Spinal cord (tissue), 9 donors: ENCODE measurements at regions not wholly inside any gene's neighbourhood (a gene's known extent, or its start where the extent isn't known, plus 50 kb on each side); places are given as distances from the start of the nearest gene placed in this dataset.
A peak's percentile ranks its signal among the peaks of the same experiment; 100 is the strongest.

ENCODE experiments used
- DNase-seq, 6 donors: peaks; one replicate each; pipeline versions ENCODE4 v3.0.0 to v3.0.0-alpha.2; 2013 to 2015; ENCODE audit warnings: low spot score in 6 of 6, low read depth in 4 of 6
- H3K27ac ChIP-seq: one replicate; pipeline ENCODE4 v1.5.1; 2013; ENCODE audit warnings: low read depth, low read length, control low read depth
- H3K27me3 ChIP-seq: one replicate; pipeline ENCODE4 v1.6.1; 2013; ENCODE audit warnings: low read length; ENCODE audit not compliant: control insufficient read depth, insufficient read depth
- H3K36me3 ChIP-seq: one replicate; pipeline ENCODE4 v1.6.1; 2013; ENCODE audit warnings: low read length; ENCODE audit not compliant: control insufficient read depth, insufficient read depth
- H3K4me1 ChIP-seq: one replicate; pipeline ENCODE4 v1.6.1; 2013; ENCODE audit warnings: low read length; ENCODE audit not compliant: control insufficient read depth, insufficient read depth
- H3K4me3 ChIP-seq: one replicate; pipeline ENCODE4 v1.5.1; 2013; ENCODE audit warnings: low read depth, low read length, control low read depth
- H3K9me3 ChIP-seq: one replicate; pipeline ENCODE4 v1.6.1; 2013; ENCODE audit warnings: low read length; ENCODE audit not compliant: control insufficient read depth, insufficient read depth
- WGBS: methylation state at CpG from one replicate; pipeline ENCODE4 v1.1.5; 2013; ENCODE audit warnings: missing lambda C conversion rate; ENCODE audit not compliant: insufficient coverage; 5-methylcytosine and 5-hydroxymethylcytosine counted together
- donor health status: healthy.

DNA sequence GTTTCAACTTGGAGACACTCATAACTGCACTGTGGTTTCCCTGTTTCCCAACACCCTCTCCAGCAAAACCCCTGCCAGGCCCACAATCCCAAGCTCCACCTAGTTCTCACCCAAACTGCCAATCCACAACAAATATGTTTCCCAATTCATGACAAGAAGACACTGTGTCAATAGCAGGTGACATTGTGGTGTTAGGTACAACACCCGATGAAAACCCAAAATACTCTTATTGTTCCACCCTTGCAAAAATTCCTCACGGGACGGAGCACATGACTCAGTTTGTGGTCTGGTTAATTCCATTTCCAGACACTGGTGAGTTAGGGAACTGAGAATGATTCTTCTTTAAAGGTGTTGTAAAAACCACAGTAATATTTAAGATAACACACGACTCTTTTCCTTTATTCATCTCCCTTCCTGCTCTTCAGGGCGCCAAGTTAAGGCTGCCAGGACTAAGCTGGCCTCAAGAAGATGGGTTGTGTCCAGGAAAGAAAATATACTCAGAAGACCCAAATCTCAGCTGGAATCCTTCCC is 735.5 kb downstream of the MED13L start:
- no peak overlapping the region for H3K27ac ChIP-seq
- H3K36me3 ChIP-seq = no peaks in the 10 kb centered on the region
- DNase-seq = peak in 1 of 6 donors; percentile 34
- H3K4me3 ChIP-seq = no peak overlapping the region
- WGBS = no CpG with 5 or more reads among the region's 5 CpGs
- H3K4me1 ChIP-seq = no peaks in the 10 kb centered on the region
- no peaks in the 10 kb centered on the region for H3K9me3 ChIP-seq
- no peaks in the 10 kb centered on the region for H3K27me3 ChIP-seq

DNA sequence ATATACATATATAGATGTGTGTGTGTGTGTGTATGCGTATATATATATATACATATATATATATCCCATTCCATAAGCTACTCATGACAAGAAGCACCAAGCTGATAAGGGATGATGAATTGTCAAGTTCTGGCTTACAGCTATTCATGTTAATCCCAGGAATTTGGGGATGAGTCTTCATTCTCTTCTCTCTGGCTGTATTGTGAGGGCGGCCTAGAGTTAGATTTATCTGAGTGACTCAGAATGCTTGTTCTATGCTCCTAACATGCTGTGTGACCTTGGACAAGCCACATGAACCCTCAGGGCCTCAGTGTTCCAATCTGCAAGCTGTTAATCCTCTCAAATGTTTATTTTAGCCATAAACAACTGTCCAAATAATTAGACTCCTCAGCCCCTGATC is 749.0 kb downstream of the MED13L start:
- Histone ChIP-seq H3K36me3 (no peaks in the 10 kb centered on the region), H3K9me3 (no peaks in the 10 kb centered on the region), H3K27me3 (no peaks in the 10 kb centered on the region), H3K27ac (no peak overlapping the region), H3K4me3 (no peak overlapping the region), H3K4me1 (no peaks in the 10 kb centered on the region)
- DNase-seq = no peak
- WGBS = 100% methylated on average over 1 of the region's 2 CpGs

DNA sequence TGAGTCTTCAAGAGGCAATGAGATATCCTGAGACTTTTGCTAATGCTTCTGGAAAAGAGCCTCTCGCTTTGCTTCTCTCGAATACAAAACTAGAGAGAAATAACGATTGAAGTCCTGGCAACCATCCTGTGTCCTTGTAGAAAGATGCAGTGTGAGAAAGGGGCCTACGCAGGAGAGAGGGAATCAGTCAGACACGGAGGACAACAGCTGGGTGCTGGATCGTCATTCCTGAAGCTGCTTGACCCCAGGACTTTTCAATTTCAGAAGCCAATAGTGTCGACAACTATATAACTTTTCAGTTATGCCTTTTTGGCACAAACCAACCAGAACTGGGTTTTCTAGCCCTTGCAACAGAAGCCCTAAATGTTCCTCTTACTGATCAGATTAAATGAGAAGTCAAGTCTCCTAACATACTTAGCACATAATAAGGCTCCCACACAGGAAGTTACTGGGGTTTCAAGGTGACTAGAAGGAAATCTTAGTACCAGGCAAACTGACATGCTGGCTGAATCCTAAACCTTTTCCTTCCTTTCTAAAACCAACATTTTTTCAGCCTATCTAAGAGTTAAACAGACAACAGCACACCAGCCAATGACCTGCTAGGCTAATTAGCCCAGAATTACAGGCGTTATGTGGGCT is 755.6 kb downstream of the MED13L start:
- Histone ChIP-seq H3K27me3 (no peaks in the 10 kb centered on the region), H3K9me3 (no peaks in the 10 kb centered on the region), H3K36me3 (no peaks in the 10 kb centered on the region), H3K27ac (no peak overlapping the region), H3K4me3 (no peak overlapping the region), H3K4me1 (no peaks in the 10 kb centered on the region)
- WGBS = 77% methylated on average over 6 of the region's 8 CpGs
- DNase-seq = no peak

DNA sequence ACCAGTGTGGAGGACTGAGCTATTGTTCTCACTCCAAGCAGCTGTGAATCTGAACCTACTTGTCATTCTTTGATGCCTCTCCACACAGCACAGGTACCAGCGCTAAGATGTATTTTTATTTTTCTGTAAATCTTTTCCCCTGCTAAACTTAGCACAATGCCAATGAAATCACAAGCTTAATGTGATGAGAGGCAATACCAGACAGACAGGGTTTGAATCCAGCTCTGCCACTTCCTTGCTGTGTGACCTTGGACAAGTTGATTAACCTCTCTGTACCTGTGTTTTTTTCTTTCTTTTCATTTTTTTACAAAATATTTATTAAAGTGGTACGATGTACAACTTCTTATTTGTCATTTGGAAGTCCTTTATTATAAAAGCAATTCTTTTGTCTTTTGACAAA is 757.6 kb downstream of the MED13L start:
- H3K9me3 ChIP-seq = no peaks in the 10 kb centered on the region
- WGBS = no CpG with 5 or more reads among the region's 2 CpGs
- H3K27me3 ChIP-seq = no peaks in the 10 kb centered on the region
- no peaks in the 10 kb centered on the region for H3K36me3 ChIP-seq
- H3K4me3 ChIP-seq = no peak overlapping the region
- DNase-seq = no peak
- no peak overlapping the region for H3K27ac ChIP-seq
- H3K4me1 ChIP-seq = no peaks in the 10 kb centered on the region

DNA sequence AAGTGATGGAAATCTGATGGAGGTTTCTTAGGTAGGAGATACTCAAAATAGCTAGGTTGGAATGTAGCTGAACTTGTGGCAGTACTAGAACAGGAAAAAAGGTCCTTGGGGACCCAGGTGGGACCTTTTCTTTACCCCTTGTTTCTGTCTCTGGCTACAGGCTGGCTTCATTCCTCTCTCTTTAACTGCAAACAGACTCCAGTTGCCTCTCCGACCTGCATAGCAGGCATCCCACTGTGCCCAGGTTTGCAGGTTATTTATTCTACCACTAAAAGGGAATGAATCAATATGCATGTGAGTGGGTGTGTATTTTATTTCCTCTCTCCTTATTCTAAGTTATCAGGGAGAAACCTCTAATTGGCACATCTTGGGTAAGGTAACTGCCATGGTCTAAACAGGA is 758.1 kb downstream of the MED13L start:
- H3K9me3 ChIP-seq = no peaks in the 10 kb centered on the region
- H3K4me3 ChIP-seq = no peak overlapping the region
- no CpG with 5 or more reads among the region's 1 CpG for WGBS
- no peaks in the 10 kb centered on the region for H3K36me3 ChIP-seq
- no peaks in the 10 kb centered on the region for H3K27me3 ChIP-seq
- H3K4me1 ChIP-seq = no peaks in the 10 kb centered on the region
- no peak overlapping the region for H3K27ac ChIP-seq
- DNase-seq = no peak

DNA sequence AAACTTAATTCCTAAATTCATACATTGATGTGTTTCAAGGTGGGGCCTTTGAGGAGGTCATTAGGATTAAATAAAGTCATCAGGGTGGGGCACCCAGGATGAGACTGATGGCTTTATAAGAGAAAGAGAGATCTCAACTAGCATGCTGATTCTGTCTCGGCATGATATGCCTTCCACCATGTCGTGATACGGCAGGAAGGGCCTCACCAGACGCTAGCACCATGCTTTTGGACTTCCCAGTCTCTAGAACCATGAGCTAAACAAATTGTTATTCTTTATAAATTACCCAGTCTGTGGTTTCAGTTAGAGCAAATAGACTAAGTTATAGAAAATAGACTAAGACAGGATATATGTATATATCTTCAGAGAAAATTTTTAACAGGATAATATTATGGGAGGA is 759.6 kb downstream of the MED13L start:
- H3K4me1 ChIP-seq = no peaks in the 10 kb centered on the region
- no peak overlapping the region for H3K4me3 ChIP-seq
- 80% methylated on average over 1 of the region's 4 CpGs for WGBS
- H3K36me3 ChIP-seq = no peaks in the 10 kb centered on the region
- no peak overlapping the region for H3K27ac ChIP-seq
- no peaks in the 10 kb centered on the region for H3K9me3 ChIP-seq
- no peak for DNase-seq
- H3K27me3 ChIP-seq = no peaks in the 10 kb centered on the region

DNA sequence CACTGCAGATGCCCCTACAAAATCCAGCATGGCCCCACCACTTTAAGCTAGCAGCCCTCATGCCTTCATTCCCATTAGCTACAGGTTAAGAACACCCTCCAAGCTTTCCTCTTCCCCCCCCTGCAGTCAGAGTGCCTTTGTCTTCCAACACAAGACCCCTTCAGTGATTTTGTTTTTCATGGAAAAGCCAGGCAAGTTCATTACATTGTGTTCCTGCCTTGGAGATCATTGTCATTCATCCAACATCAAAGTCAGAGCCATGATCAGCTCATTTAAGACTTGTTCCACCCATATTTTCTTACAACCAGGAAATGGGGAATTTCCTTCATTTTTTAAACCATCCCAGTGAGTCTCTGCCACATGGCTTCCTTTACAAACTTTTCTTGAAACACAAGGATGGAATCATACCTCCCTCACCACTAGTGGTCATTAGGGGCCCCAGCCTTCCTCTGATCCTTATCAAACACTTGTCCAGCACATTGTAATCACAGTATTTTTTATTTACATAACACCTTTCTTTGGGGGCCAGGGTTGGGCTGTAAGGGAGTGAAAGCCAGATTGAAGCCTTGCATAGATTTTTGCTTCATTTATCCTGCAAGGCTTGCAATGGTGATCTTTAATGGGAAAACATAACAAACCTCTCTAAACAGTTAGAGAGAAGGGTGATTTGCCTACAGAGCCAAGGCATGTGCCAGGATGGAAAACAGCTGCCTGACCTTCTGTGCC is 765.3 kb downstream of the MED13L start:
- Histone ChIP-seq H3K27ac (no peak overlapping the region), H3K27me3 (no peaks in the 10 kb centered on the region), H3K4me1 (peaks cover 4% of the 10 kb centered on the region), H3K4me3 (no peak overlapping the region), H3K9me3 (no peaks in the 10 kb centered on the region), H3K36me3 (no peaks in the 10 kb centered on the region)
- DNase-seq = no peak

DNA sequence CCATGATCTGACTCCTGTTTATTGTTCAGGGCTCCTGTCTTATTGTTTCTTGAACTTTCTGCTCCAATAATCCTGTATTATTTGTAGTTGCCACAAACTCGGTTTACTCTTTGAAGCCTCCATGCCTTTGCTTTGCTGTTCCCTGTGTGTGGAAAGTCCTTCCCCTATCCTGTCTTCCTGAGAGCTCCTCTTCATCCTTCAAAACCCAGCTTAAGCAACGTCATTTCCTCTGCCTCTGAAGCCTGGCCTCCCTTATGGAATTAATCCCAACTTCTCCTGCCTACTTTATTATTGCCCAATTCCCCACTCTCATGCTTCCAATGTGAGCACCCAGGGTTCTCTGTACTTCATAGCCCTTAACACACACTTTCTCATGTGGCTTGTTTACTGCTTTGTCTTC is 766.2 kb downstream of the MED13L start:
- 94% methylated on average over 2 of the region's 2 CpGs for WGBS
- H3K36me3 ChIP-seq = no peaks in the 10 kb centered on the region
- no peaks in the 10 kb centered on the region for H3K27me3 ChIP-seq
- no peaks in the 10 kb centered on the region for H3K9me3 ChIP-seq
- no peak for DNase-seq
- H3K27ac ChIP-seq = no peak overlapping the region
- no peak overlapping the region for H3K4me3 ChIP-seq
- peaks cover 4% of the 10 kb centered on the region for H3K4me1 ChIP-seq

DNA sequence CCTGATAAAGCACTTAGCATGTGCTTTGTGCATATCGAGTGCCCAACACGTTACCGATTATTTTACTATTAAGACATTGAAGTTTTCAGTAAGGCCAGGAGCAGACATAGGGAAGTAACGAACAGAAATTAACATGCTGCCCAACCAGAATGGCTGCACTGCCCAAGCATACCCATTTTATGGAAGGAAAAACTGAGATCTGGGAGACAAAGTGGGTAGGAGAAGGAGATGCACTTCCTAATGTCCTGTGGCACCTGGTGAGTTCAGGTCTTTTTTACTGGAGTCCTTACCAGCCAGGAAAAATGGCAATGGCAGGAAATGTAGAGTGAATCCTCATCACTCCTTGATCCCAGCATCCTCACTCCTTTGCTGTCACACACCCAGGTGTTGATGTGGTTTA is 768.5 kb downstream of the MED13L start:
- Histone ChIP-seq H3K27me3 (no peaks in the 10 kb centered on the region), H3K4me3 (no peak overlapping the region), H3K36me3 (no peaks in the 10 kb centered on the region), H3K9me3 (no peaks in the 10 kb centered on the region), H3K27ac (no peak overlapping the region), H3K4me1 (peaks cover 11% of the 10 kb centered on the region)
- no CpG with 5 or more reads among the region's 4 CpGs for WGBS
- DNase-seq = no peak
